Ovary (tissue), 3 donors: ENCODE measurements at regions not wholly inside any gene's neighbourhood (a gene's known extent, or its start where the extent isn't known, plus 50 kb on each side); places are given as distances from the start of the nearest gene placed in this dataset.

Source experiments
- CTCF ChIP-seq, 3 donors: fragments of 450-650 bp in 2 of 3; fragments of 200-600 bp in 1 of 3; IDR thresholded peaks; one replicate each; pipeline versions ENCODE4 v1.5.1 to v1.8.0; 2016 to 2022; ENCODE audit warnings: antibody characterized with exemption in 3 of 3, mild to moderate bottlenecking in 1 of 3
- POLR2A ChIP-seq: fragments of 450-650 bp; IDR thresholded peaks from one replicate; pipeline ENCODE4 v1.6.1; 2017; ENCODE audit warnings: antibody characterized with exemption, mild to moderate bottlenecking, moderate library complexity
- donor health status: DM: no; HTN: no; CAD: no.

- no peak for TF ChIP-seq CTCF (IDR thresholded peaks at IDR 0.05)
- no peak for TF ChIP-seq POLR2A
Observed at GRCh38 chr10:126734967-126735366, 64.5 kb upstream of the C10orf90 start.
